ENCODE measurements at regions not wholly inside any gene's neighbourhood (a gene's known extent, or its start where the extent isn't known, plus 50 kb on each side); places are given as distances from the start of the nearest gene placed in this dataset.

GRCh38 chr5:115736004-115736689 lies 80.3 kb downstream of the CDO1 start:
- no TSS peak for BruUV-seq (replicated peaks)
- DNase-seq (ENCODE audit: low spot score) = no peak
- no peaks in the 10 kb centered on the region; the same call in 1 of the 2 replicates for H4K20me1 ChIP-seq (ENCODE audit: insufficient read depth, low read length)
- H3K9me3 ChIP-seq (ENCODE audit: low read length) = no peaks in the 10 kb centered on the region
- H3K4me2 ChIP-seq (ENCODE audit: low read length) = no peak overlapping the region
- H3K4me3 ChIP-seq (ENCODE audit: low read depth, low read length, poor library complexity, severe bottlenecking) = no peak overlapping the region
- TF ChIP-seq EZH2phosphoT487 (IDR thresholded peaks at IDR 0.05; ENCODE audit: borderline replicate concordance, low read depth, low read length) (no peak), CTCF (conservative IDR thresholded peaks at IDR 0.05; ENCODE audit: low read length) (no peak)
- POLR2A ChIA-PET = no interaction called here
- no peaks in the 10 kb centered on the region for H3K36me3 ChIP-seq (ENCODE audit: insufficient read depth, low read length)
- H3K27ac ChIP-seq (ENCODE audit: low read depth, low read length, poor library complexity, severe bottlenecking) = no peak overlapping the region
- intact Hi-C loops (cut with micrococcal nuclease; ENCODE audit: unreplicated experiment) = no loop called here
- no peaks in the 10 kb centered on the region for H3K4me1 ChIP-seq (ENCODE audit: insufficient read depth, low read length, poor library complexity, severe bottlenecking)
- H3K9me2 ChIP-seq (ENCODE audit: insufficient read depth, low read length) = no peaks in the 10 kb centered on the region
- H2AFZ ChIP-seq (ENCODE audit: low read length) = no peak overlapping the region
- CTCF ChIA-PET (ENCODE audit: unreplicated experiment) = no interaction called here
- H3K79me2 ChIP-seq (ENCODE audit: insufficient read depth, low read depth, low read length) = no peaks in the 10 kb centered on the region

- H3K4me2 ChIP-seq (ENCODE audit: low read length) = no peak overlapping the region
- no peaks in the 10 kb centered on the region for H3K36me3 ChIP-seq (ENCODE audit: insufficient read depth, low read length)
- no peak overlapping the region for H2AFZ ChIP-seq (ENCODE audit: low read length)
- ChIA-PET CTCF (ENCODE audit: unreplicated experiment) (no interaction called here), POLR2A (no interaction called here)
- H3K4me1 ChIP-seq (ENCODE audit: insufficient read depth, low read length, poor library complexity, severe bottlenecking) = no peaks in the 10 kb centered on the region
- H3K27ac ChIP-seq (ENCODE audit: low read depth, low read length, poor library complexity, severe bottlenecking) = no peak overlapping the region
- intact Hi-C loops (cut with micrococcal nuclease; ENCODE audit: unreplicated experiment) = no loop called here
- H3K9me2 ChIP-seq (ENCODE audit: insufficient read depth, low read length) = no peaks in the 10 kb centered on the region
- no TSS peak for BruUV-seq (replicated peaks)
- no peaks in the 10 kb centered on the region; the same call in 1 of the 2 replicates for H4K20me1 ChIP-seq (ENCODE audit: insufficient read depth, low read length)
- no peaks in the 10 kb centered on the region for H3K79me2 ChIP-seq (ENCODE audit: insufficient read depth, low read depth, low read length)
- TF ChIP-seq EZH2phosphoT487 (IDR thresholded peaks at IDR 0.05; ENCODE audit: borderline replicate concordance, low read depth, low read length) (no peak), CTCF (conservative IDR thresholded peaks at IDR 0.05; ENCODE audit: low read length) (no peak)
- H3K9me3 ChIP-seq (ENCODE audit: low read length) = no peaks in the 10 kb centered on the region
- no peak overlapping the region for H3K4me3 ChIP-seq (ENCODE audit: low read depth, low read length, poor library complexity, severe bottlenecking)
- no peak for DNase-seq (ENCODE audit: low spot score)
Observed at GRCh38 chr5:115735108-115735998, 81.1 kb downstream of the CDO1 start.

GRCh38 chr5:115733607-115734006 lies 82.9 kb downstream of the CDO1 start:
- no TSS peak for BruUV-seq (replicated peaks)
- H4K20me1 ChIP-seq (ENCODE audit: insufficient read depth, low read length) = no peaks in the 10 kb centered on the region; the same call in 1 of the 2 replicates
- no peaks in the 10 kb centered on the region for H3K9me2 ChIP-seq (ENCODE audit: insufficient read depth, low read length)
- no peak overlapping the region for H3K27ac ChIP-seq (ENCODE audit: low read depth, low read length, poor library complexity, severe bottlenecking)
- no peaks in the 10 kb centered on the region for H3K36me3 ChIP-seq (ENCODE audit: insufficient read depth, low read length)
- no peak overlapping the region for H3K4me3 ChIP-seq (ENCODE audit: low read depth, low read length, poor library complexity, severe bottlenecking)
- intact Hi-C loops (cut with micrococcal nuclease; ENCODE audit: unreplicated experiment) = no loop called here
- no peak overlapping the region for H2AFZ ChIP-seq (ENCODE audit: low read length)
- no peak overlapping the region for H3K4me2 ChIP-seq (ENCODE audit: low read length)
- H3K79me2 ChIP-seq (ENCODE audit: insufficient read depth, low read depth, low read length) = no peaks in the 10 kb centered on the region
- no peak for DNase-seq (ENCODE audit: low spot score)
- no peaks in the 10 kb centered on the region for H3K4me1 ChIP-seq (ENCODE audit: insufficient read depth, low read length, poor library complexity, severe bottlenecking)
- CTCF ChIA-PET (ENCODE audit: unreplicated experiment) = no interaction called here
- TF ChIP-seq CTCF (conservative IDR thresholded peaks at IDR 0.05; ENCODE audit: low read length) (no peak), EZH2phosphoT487 (IDR thresholded peaks at IDR 0.05; ENCODE audit: borderline replicate concordance, low read depth, low read length) (no peak)
- no peaks in the 10 kb centered on the region for H3K9me3 ChIP-seq (ENCODE audit: low read length)
- POLR2A ChIA-PET = no interaction called here
